SU-DHL-6 (cell line): ENCODE measurements at regions not wholly inside any gene's neighbourhood (a gene's known extent, or its start where the extent isn't known, plus 50 kb on each side); places are given as distances from the start of the nearest gene placed in this dataset.

Experiments
- CTCF ChIP-seq: fragments of 200-600 bp; sonication (generic); IDR thresholded peaks from one replicate; pipeline ENCODE4 v1.5.1; 2017; ENCODE audit warnings: antibody characterized with exemption, mild to moderate bottlenecking, low read length, moderate library complexity; ENCODE audit not compliant: insufficient read depth, poor library complexity, severe bottlenecking
- EZH2phosphoT487 ChIP-seq: fragments of 200-600 bp; sonication (generic), shearing (Covaris generic); conservative IDR thresholded peaks from 2 replicates; pipeline ENCODE4 v1.6.1; 2018; ENCODE audit warnings: mild to moderate bottlenecking, antibody characterized with exemption, low read length, moderate library complexity, mixed read lengths

GRCh38 chr18:30057398-30057797, 985.1 kb downstream of the DSC3 start:
- no peak for TF ChIP-seq CTCF
- TF ChIP-seq EZH2phosphoT487 = no peak
